ENCODE measurements at regions not wholly inside any gene's neighbourhood (a gene's known extent, or its start where the extent isn't known, plus 50 kb on each side); places are given as distances from the start of the nearest gene placed in this dataset.

DNA sequence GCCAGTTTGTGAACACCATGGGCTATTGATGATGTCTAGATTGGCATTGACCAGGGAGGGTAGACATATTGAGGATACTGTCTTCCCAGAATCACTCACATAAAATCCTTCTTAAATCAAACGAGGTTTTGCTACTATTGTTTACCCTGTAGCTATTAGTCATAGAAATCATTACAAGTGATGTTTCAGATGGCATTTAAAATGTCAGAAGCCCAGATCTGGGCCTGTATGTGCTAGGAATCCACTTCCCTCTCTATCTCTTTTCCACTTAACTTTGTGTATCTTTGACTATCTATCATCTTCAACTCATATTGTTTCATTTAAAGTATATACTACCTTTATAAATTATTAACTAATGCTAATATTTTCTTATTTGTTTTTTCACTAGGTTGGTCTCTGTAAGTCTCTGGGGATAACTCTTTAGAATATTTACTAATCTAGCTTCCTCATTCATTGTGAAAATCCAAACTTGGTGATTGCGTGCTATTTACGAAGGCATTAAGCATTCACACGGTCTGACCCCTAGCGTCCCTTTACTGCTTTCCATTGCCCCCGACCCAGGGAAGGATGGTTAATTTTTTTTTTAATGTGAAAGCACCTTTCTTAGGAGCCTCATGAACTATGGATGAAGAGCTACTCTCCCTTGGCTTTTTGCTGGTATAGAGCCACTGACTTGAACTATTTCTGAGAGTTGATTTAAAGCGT is 281.8 kb downstream of the GPATCH2 start:
- Histone ChIP-seq H3K4me1 (ENCODE audit: control insufficient read depth, insufficient read depth, low read length, unreplicated experiment) (no peaks in the 10 kb centered on the region), H3K4me3 (ENCODE audit: low read depth, low read length) (no peak overlapping the region), H3K79me2 (ENCODE audit: control insufficient read depth, insufficient read depth, low read length, unreplicated experiment) (no peaks in the 10 kb centered on the region), H3K36me3 (ENCODE audit: insufficient read depth, low read length) (no peaks in the 10 kb centered on the region), H3K27ac (ENCODE audit: low read depth, low read length) (no peak overlapping the region), H2AFZ (ENCODE audit: low read length, unreplicated experiment) (no peak overlapping the region), H3K27me3 (ENCODE audit: insufficient read depth, low read length) (peaks cover 9% of the 10 kb centered on the region)

DNA sequence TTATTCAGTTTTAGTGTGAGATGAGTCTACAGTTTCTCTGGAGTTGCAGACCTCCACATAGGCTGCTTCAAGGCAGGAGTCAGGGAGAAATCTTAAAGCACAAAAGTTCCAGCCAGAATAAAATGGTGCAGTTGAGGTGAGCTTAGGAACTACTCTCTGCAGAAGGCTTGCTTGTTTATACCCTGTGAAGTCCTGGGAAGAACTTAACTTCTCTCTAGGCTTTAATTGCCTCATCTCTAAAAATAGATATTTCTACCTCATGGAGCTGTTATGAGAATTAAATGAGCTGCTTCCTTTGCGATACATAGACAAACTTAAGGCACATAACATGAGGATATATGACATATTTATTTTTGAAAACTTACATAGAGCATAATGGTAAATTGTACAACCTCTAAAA is 286.2 kb downstream of the GPATCH2 start:
- no peak overlapping the region for H3K27ac ChIP-seq (ENCODE audit: low read depth, low read length)
- H3K4me3 ChIP-seq (ENCODE audit: low read depth, low read length): no peak overlapping the region
- no peaks in the 10 kb centered on the region; the same call in 1 of the 2 replicates for H3K27me3 ChIP-seq (ENCODE audit: insufficient read depth, low read length)
- no peaks in the 10 kb centered on the region for H3K4me1 ChIP-seq (ENCODE audit: control insufficient read depth, insufficient read depth, low read length, unreplicated experiment)
- H2AFZ ChIP-seq (ENCODE audit: low read length, unreplicated experiment): no peak overlapping the region
- H3K79me2 ChIP-seq (ENCODE audit: control insufficient read depth, insufficient read depth, low read length, unreplicated experiment): no peaks in the 10 kb centered on the region
- no peaks in the 10 kb centered on the region for H3K36me3 ChIP-seq (ENCODE audit: insufficient read depth, low read length)

DNA sequence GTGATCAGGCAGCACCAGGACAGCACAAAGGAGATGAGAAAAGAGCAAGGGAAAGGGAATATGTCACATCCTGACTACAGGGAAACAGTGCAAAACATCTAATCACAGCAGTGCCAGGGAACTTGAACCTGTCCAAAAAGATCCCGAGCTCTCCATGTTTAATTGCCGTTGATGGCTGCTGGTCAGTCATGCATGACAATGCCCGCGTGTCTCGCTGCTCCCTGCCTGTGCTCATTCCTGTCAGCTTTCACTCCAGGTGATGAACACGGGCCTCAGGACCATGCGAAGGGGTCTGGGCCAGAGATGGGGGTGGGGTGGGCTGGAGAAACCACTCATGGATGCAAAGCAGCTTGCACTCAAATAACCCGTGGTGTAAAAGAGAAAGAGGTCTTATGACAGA is 287.0 kb downstream of the GPATCH2 start:
- Histone ChIP-seq H3K79me2 (ENCODE audit: control insufficient read depth, insufficient read depth, low read length, unreplicated experiment) (no peaks in the 10 kb centered on the region), H3K4me3 (ENCODE audit: low read depth, low read length) (no peak overlapping the region), H3K27me3 (ENCODE audit: insufficient read depth, low read length) (peaks cover 2% of the 10 kb centered on the region; the same call in 1 of the 2 replicates), H3K27ac (ENCODE audit: low read depth, low read length) (no peak overlapping the region), H3K36me3 (ENCODE audit: insufficient read depth, low read length) (no peaks in the 10 kb centered on the region), H3K4me1 (ENCODE audit: control insufficient read depth, insufficient read depth, low read length, unreplicated experiment) (no peaks in the 10 kb centered on the region), H2AFZ (ENCODE audit: low read length, unreplicated experiment) (peak overlapping the region; percentile 41)

DNA sequence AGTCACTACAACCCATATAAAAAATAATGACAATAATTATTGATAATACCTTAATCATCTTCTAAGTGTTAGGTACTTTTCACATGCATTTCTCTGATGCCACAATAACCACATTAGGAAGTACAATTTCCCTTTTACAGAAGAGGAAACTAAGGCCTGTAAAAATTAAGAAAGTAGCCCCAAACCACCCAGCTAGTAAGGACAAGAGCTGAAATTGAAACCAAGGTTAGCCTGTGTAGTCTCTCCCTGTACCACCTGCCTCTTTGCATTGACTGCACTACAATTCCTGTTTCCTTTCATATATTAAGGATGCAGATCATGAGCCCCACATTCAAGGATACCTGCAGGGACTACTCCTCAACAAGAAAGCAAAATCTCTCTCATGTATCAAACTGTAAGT is 288.8 kb downstream of the GPATCH2 start:
- H3K4me1 ChIP-seq (ENCODE audit: control insufficient read depth, insufficient read depth, low read length, unreplicated experiment): no peaks in the 10 kb centered on the region
- no peak overlapping the region for H3K27ac ChIP-seq (ENCODE audit: low read depth, low read length)
- no peaks in the 10 kb centered on the region for H3K36me3 ChIP-seq (ENCODE audit: insufficient read depth, low read length)
- no peak overlapping the region for H3K4me3 ChIP-seq (ENCODE audit: low read depth, low read length)
- peaks cover 13% of the 10 kb centered on the region; the same call in 1 of the 2 replicates for H3K27me3 ChIP-seq (ENCODE audit: insufficient read depth, low read length)
- H3K79me2 ChIP-seq (ENCODE audit: control insufficient read depth, insufficient read depth, low read length, unreplicated experiment): no peaks in the 10 kb centered on the region
- no peak overlapping the region for H2AFZ ChIP-seq (ENCODE audit: low read length, unreplicated experiment)

DNA sequence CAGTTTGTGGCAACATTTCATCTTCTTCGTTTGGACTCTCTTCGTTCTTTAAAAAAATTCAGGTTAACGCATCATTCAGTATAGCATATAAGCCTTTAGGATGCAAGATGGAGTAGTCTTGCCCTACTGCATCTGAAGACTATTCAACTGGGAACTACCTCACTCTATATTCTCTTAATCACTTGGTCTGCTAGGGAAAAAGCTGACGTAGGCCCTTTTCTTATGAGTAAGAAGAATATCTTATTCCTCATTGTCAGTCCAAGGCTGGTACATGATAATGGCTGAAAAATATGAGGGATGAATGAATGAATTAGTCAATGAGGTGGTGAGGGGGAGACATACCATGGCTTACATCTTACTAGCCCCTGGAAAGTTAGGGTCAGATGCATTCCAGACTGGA is 294.2 kb downstream of the GPATCH2 start:
- Histone ChIP-seq H3K4me1 (ENCODE audit: control insufficient read depth, insufficient read depth, low read length, unreplicated experiment) (no peaks in the 10 kb centered on the region), H3K4me3 (ENCODE audit: low read depth, low read length) (no peak overlapping the region), H3K27me3 (ENCODE audit: insufficient read depth, low read length) (peaks cover 13% of the 10 kb centered on the region; the same call in 1 of the 2 replicates), H2AFZ (ENCODE audit: low read length, unreplicated experiment) (no peak overlapping the region), H3K27ac (ENCODE audit: low read depth, low read length) (no peak overlapping the region), H3K79me2 (ENCODE audit: control insufficient read depth, insufficient read depth, low read length, unreplicated experiment) (no peaks in the 10 kb centered on the region), H3K36me3 (ENCODE audit: insufficient read depth, low read length) (no peaks in the 10 kb centered on the region)

DNA sequence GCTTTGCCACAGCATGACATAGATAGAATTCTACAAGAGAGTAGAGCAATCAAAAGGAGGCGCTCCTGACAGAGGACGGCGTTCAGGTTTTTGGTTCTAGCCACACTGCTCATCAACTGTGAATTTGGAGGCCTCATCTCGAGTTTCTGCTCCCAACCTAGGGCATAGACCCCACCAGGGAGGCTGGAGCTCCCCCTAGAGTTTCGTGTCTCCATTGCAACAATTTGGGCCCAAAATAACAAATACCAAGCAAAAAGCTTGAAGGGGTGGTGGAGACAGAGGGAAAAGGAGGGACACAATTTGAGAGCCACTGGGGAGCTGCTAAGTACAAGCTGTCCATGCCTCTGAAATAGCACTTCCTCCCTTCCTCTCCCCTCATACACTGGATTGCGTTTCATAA is 297.0 kb downstream of the GPATCH2 start:
- no peaks in the 10 kb centered on the region for H3K4me1 ChIP-seq (ENCODE audit: control insufficient read depth, insufficient read depth, low read length, unreplicated experiment)
- no peak overlapping the region for H2AFZ ChIP-seq (ENCODE audit: low read length, unreplicated experiment)
- H3K36me3 ChIP-seq (ENCODE audit: insufficient read depth, low read length): no peaks in the 10 kb centered on the region
- no peak overlapping the region for H3K4me3 ChIP-seq (ENCODE audit: low read depth, low read length)
- 0 out of 2 replicates have a peak, but pooled peaks cover 11% of the 10 kb centered on the region for H3K27me3 ChIP-seq (ENCODE audit: insufficient read depth, low read length)
- no peak overlapping the region for H3K27ac ChIP-seq (ENCODE audit: low read depth, low read length)
- H3K79me2 ChIP-seq (ENCODE audit: control insufficient read depth, insufficient read depth, low read length, unreplicated experiment): no peaks in the 10 kb centered on the region

DNA sequence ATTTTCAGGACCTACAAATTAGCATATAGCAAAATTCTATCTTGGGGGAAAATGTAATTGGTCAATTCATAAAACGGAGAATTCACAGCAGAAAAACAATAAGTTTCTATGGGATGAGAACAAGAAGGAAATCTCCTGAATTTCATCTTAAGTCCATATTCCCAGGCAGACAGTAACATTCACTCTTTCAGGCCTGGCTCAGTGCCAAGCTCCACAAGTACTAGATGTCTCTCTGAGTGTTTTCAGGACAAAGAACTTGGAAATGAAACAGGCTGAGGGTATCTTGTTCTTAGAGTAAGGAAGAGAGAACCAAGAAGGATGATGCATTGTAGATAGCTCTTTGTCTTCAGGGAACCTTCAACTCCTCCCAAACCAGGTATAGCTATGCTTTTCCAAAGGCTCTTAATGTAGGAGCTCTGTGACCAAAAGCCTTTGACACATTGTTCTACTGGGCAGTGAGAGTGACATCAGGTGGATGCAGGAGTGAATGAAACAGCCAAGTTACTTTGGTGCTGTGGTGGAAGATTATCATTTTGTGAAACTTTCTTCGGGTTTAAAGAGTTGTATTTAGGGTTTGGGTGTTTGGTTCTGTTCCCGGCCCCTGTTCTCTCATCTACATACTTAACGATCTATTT is 298.3 kb downstream of the GPATCH2 start:
- H3K4me1 ChIP-seq (ENCODE audit: control insufficient read depth, insufficient read depth, low read length, unreplicated experiment): no peaks in the 10 kb centered on the region
- no peak overlapping the region for H3K27ac ChIP-seq (ENCODE audit: low read depth, low read length)
- H2AFZ ChIP-seq (ENCODE audit: low read length, unreplicated experiment): no peak overlapping the region
- no peaks in the 10 kb centered on the region for H3K27me3 ChIP-seq (ENCODE audit: insufficient read depth, low read length)
- H3K79me2 ChIP-seq (ENCODE audit: control insufficient read depth, insufficient read depth, low read length, unreplicated experiment): no peaks in the 10 kb centered on the region
- H3K4me3 ChIP-seq (ENCODE audit: low read depth, low read length): no peak overlapping the region
- no peaks in the 10 kb centered on the region for H3K36me3 ChIP-seq (ENCODE audit: insufficient read depth, low read length)

DNA sequence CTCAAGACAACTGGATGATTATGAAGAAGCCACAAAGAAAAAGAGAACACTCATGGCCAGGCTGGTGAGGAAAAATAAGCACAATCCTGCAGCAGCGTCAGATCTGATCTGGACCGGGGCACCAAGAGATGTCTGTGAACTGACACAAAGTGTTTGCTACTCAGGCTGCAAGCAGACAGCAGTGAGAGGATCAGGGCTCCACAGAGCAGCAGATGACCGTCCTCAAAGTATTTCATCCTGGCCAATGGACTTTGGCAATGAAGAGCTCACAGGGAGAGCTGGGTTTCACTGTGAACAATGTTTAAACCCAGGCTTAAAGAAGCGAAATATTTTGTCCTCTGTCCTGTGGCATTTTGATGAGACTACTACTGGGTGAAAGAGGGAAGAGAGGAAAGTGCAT is 299.2 kb downstream of the GPATCH2 start:
- H3K27ac ChIP-seq (ENCODE audit: low read depth, low read length): no peak overlapping the region
- no peaks in the 10 kb centered on the region for H3K27me3 ChIP-seq (ENCODE audit: insufficient read depth, low read length)
- no peaks in the 10 kb centered on the region for H3K79me2 ChIP-seq (ENCODE audit: control insufficient read depth, insufficient read depth, low read length, unreplicated experiment)
- no peaks in the 10 kb centered on the region for H3K36me3 ChIP-seq (ENCODE audit: insufficient read depth, low read length)
- H3K4me3 ChIP-seq (ENCODE audit: low read depth, low read length): no peak overlapping the region
- H2AFZ ChIP-seq (ENCODE audit: low read length, unreplicated experiment): no peak overlapping the region
- H3K4me1 ChIP-seq (ENCODE audit: control insufficient read depth, insufficient read depth, low read length, unreplicated experiment): no peaks in the 10 kb centered on the region

DNA sequence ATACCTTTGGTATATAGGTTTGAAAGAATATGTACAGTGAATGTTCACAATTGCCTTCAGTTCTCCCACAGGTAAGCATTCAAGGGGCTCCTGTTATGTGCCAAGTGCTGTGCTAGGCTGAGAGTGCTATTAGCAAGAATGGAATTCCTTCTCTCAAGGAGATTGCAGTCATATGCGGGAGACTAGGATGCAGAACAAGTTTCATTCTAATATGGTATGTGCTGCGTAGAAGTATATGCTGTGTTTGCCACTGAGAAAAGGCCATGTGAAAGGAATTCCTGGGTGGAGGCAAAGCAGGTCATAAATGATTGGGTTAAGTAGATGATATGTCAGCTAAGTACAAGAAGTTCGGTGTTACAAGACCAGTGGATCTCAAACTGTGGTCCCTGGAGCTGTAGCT is 303.0 kb downstream of the GPATCH2 start:
- Histone ChIP-seq H2AFZ (ENCODE audit: low read length, unreplicated experiment) (no peak overlapping the region), H3K79me2 (ENCODE audit: control insufficient read depth, insufficient read depth, low read length, unreplicated experiment) (no peaks in the 10 kb centered on the region), H3K4me3 (ENCODE audit: low read depth, low read length) (no peak overlapping the region), H3K36me3 (ENCODE audit: insufficient read depth, low read length) (no peaks in the 10 kb centered on the region), H3K4me1 (ENCODE audit: control insufficient read depth, insufficient read depth, low read length, unreplicated experiment) (peaks cover 2% of the 10 kb centered on the region), H3K27ac (ENCODE audit: low read depth, low read length) (no peak overlapping the region), H3K27me3 (ENCODE audit: insufficient read depth, low read length) (no peaks in the 10 kb centered on the region)

DNA sequence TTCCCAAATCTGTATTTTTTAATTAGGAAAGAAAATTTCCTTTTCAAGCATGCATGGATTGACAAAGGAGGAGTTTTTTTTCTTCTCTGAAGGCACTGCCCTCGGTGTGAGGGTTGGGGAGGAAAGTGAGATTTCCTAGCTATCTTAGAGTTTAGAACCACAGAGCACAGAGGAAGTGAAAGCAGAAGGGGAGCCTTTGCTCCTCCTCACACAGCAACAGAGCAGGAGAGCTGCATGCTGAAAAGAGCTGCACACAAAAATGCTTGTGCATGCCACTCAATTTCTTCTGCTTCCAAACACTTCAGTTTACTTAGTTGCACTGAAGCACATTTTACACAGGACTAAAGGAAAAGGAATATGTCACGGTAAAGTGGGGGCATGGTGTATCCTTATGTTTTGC is 308.1 kb downstream of the GPATCH2 start:
- H3K27ac ChIP-seq (ENCODE audit: low read depth, low read length): no peak overlapping the region
- H3K4me3 ChIP-seq (ENCODE audit: low read depth, low read length): no peak overlapping the region
- H3K27me3 ChIP-seq (ENCODE audit: insufficient read depth, low read length): no peaks in the 10 kb centered on the region
- H2AFZ ChIP-seq (ENCODE audit: low read length, unreplicated experiment): no peak overlapping the region
- H3K4me1 ChIP-seq (ENCODE audit: control insufficient read depth, insufficient read depth, low read length, unreplicated experiment): peaks cover 4% of the 10 kb centered on the region
- H3K79me2 ChIP-seq (ENCODE audit: control insufficient read depth, insufficient read depth, low read length, unreplicated experiment): no peaks in the 10 kb centered on the region
- H3K36me3 ChIP-seq (ENCODE audit: insufficient read depth, low read length): no peaks in the 10 kb centered on the region

DNA sequence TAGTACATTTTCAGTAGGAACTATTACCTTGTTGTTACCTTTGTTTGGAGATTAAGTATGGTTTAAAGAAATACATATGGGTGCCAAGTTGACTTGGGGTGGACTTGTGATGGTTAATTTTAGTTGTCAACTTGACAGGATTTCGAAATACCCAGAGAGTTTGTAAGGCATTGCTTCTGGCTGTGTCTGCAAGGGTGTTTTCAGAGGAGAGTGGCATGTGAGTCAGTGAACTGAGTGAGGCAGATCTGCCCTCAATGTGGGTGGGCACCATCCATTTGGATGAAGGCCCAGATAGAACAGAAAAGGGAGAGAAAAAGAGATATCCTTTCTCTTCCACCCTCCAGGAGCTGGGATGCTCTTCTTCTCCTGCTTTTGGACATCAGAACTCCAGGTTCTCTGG is 315.5 kb downstream of the GPATCH2 start:
- Histone ChIP-seq H3K27me3 (ENCODE audit: insufficient read depth, low read length) (no peaks in the 10 kb centered on the region), H3K27ac (ENCODE audit: low read depth, low read length) (peak overlapping the region; percentile 23; the same call in 1 of the 2 replicates), H3K4me3 (ENCODE audit: low read depth, low read length) (no peak overlapping the region), H3K4me1 (ENCODE audit: control insufficient read depth, insufficient read depth, low read length, unreplicated experiment) (peaks cover 16% of the 10 kb centered on the region), H2AFZ (ENCODE audit: low read length, unreplicated experiment) (no peak overlapping the region), H3K79me2 (ENCODE audit: control insufficient read depth, insufficient read depth, low read length, unreplicated experiment) (no peaks in the 10 kb centered on the region), H3K36me3 (ENCODE audit: insufficient read depth, low read length) (no peaks in the 10 kb centered on the region)
